Prostate gland (tissue), 2 donors: ENCODE measurements at regions not wholly inside any gene's neighbourhood (a gene's known extent, or its start where the extent isn't known, plus 50 kb on each side); places are given as distances from the start of the nearest gene placed in this dataset.

Experiments used
- DNase-seq: peaks from one replicate; pipeline ENCODE4 v3.0.0-alpha.2; 2019; ENCODE audit warnings: low spot score
- H3K27ac ChIP-seq, 2 donors: fragments of 200-600 bp; sonication (generic); 2 replicates each; pipeline ENCODE4 v1.5.1; 2017 to 2019
- H3K27me3 ChIP-seq: fragments of 200-600 bp; sonication (generic); replicated peaks from 2 replicates; pipeline ENCODE4 v1.5.1; 2019; ENCODE audit not compliant: insufficient read depth
- H3K36me3 ChIP-seq, 2 donors: fragments of 200-600 bp; sonication (generic); 1 replicate in 1 of 2; 2 replicates in 1 of 2; pipeline versions ENCODE4 v1.5.1 to v1.8.1; 2017 to 2019
- H3K4me1 ChIP-seq: fragments of 200-600 bp; sonication (generic); replicated peaks from 2 replicates; pipeline ENCODE4 v1.5.1; 2019
- H3K4me3 ChIP-seq, 2 donors: fragments of 200-600 bp; sonication (generic); 2 replicates each; pipeline ENCODE4 v1.5.1; 2017 to 2019
- H3K9me3 ChIP-seq: fragments of 200-600 bp; sonication (generic); 2 replicates; pipeline ENCODE4 v1.5.1; 2017
- CTCF ChIP-seq, 4 experiments: fragments of 200-600 bp in 2 of 4; fragments of 450-650 bp in 2 of 4; sonication (generic) in 2 of 4; IDR thresholded peaks; 1 replicate in 3 of 4; 2 replicates in 1 of 4; pipeline ENCODE4 v1.5.1; 2016 to 2019; ENCODE audit warnings: antibody characterized with exemption in 4 of 4, mild to moderate bottlenecking in 2 of 4, moderate library complexity in 2 of 4
- POLR2A ChIP-seq: fragments of 450-650 bp; IDR thresholded peaks from one replicate; pipeline ENCODE4 v1.6.1; 2016; ENCODE audit warnings: antibody characterized with exemption, mild to moderate bottlenecking
- POLR2AphosphoS5 ChIP-seq: sonication (generic); formaldehyde crosslinking; IDR thresholded peaks from one replicate; pipeline ENCODE4 v1.6.1; 2017; ENCODE audit warnings: antibody characterized with exemption
- WGBS: methylation state at CpG from one replicate; pipeline ENCODE4 v1.1.5; 2018; 5-methylcytosine and 5-hydroxymethylcytosine counted together
- intact Hi-C: fragments of 100-400 bp; cut with DNase I; formaldehyde crosslinking; loops from one replicate; pipeline ENCODE4 v1.14.2; 2022

- TF ChIP-seq POLR2A (no peak), POLR2AphosphoS5 (no peak), CTCF (IDR thresholded peaks at IDR 0.05) (no peak)
- Histone ChIP-seq H3K4me3 (no peak overlapping the region), H3K4me1 (no peaks in the 10 kb centered on the region), H3K27ac (no peak overlapping the region), H3K27me3 (no peaks in the 10 kb centered on the region), H3K9me3 (no peaks in the 10 kb centered on the region), H3K36me3 (no peaks in the 10 kb centered on the region)
- intact Hi-C loops, result no loop called here
- 46% methylated on average over 3 of the region's 3 CpGs for WGBS
- DNase-seq, result no peak
Observed at GRCh38 chr6:98292810-98293209, 541.6 kb upstream of the POU3F2 start.

- TF ChIP-seq POLR2A, result no peak
- TF ChIP-seq CTCF (IDR thresholded peaks at IDR 0.05), result no peak
- intact Hi-C loops, result no loop called here
- H3K27ac ChIP-seq, result no peak overlapping the region
- H3K4me3 ChIP-seq, result no peak overlapping the region
- H3K27me3 ChIP-seq, result no peaks in the 10 kb centered on the region
- H3K36me3 ChIP-seq, result no peaks in the 10 kb centered on the region
- no peak for DNase-seq
- H3K9me3 ChIP-seq, result no peaks in the 10 kb centered on the region
- H3K4me1 ChIP-seq, result no peaks in the 10 kb centered on the region
- WGBS, result 46% methylated on average over 5 of the region's 5 CpGs
Observed at GRCh38 chr6:98295515-98296175, 538.7 kb upstream of the POU3F2 start.

GRCh38 chr6:98308564-98308963 lies 525.8 kb upstream of the POU3F2 start:
- intact Hi-C loops, result no loop called here
- TF ChIP-seq POLR2A (no peak), CTCF (IDR thresholded peaks at IDR 0.05) (no peak), POLR2AphosphoS5 (no peak)
- no peak for DNase-seq
- no peaks in the 10 kb centered on the region for H3K4me1 ChIP-seq
- H3K27ac ChIP-seq, result no peak overlapping the region
- H3K9me3 ChIP-seq, result no peaks in the 10 kb centered on the region
- WGBS, result 73% methylated on average over 4 of the region's 4 CpGs
- H3K27me3 ChIP-seq, result no peaks in the 10 kb centered on the region
- no peaks in the 10 kb centered on the region for H3K36me3 ChIP-seq
- no peak overlapping the region for H3K4me3 ChIP-seq

GRCh38 chr6:98310443-98310842 lies 523.9 kb upstream of the POU3F2 start:
- H3K9me3 ChIP-seq, result no peaks in the 10 kb centered on the region
- WGBS, result 77% methylated on average over 5 of the region's 5 CpGs
- no peak overlapping the region for H3K27ac ChIP-seq
- DNase-seq, result no peak
- TF ChIP-seq POLR2A, result no peak
- TF ChIP-seq CTCF (IDR thresholded peaks at IDR 0.05), result no peak
- TF ChIP-seq POLR2AphosphoS5, result no peak
- no peak overlapping the region for H3K4me3 ChIP-seq
- no peaks in the 10 kb centered on the region for H3K27me3 ChIP-seq
- no peaks in the 10 kb centered on the region for H3K36me3 ChIP-seq
- no peaks in the 10 kb centered on the region for H3K4me1 ChIP-seq
- intact Hi-C loops, result no loop called here

- Histone ChIP-seq H3K27ac (no peak overlapping the region), H3K36me3 (no peaks in the 10 kb centered on the region), H3K9me3 (no peaks in the 10 kb centered on the region), H3K4me3 (no peak overlapping the region), H3K4me1 (no peaks in the 10 kb centered on the region), H3K27me3 (no peaks in the 10 kb centered on the region)
- TF ChIP-seq POLR2A (no peak), CTCF (IDR thresholded peaks at IDR 0.05) (no peak), POLR2AphosphoS5 (no peak)
- no peak for DNase-seq
- WGBS, result 63% methylated on average over 3 of the region's 3 CpGs
- intact Hi-C loops, result no loop called here
Observed at GRCh38 chr6:98323605-98324004, 510.8 kb upstream of the POU3F2 start.
